GM21528 (cell line): ENCODE measurements at regions not wholly inside any gene's neighbourhood (a gene's known extent, or its start where the extent isn't known, plus 50 kb on each side); places are given as distances from the start of the nearest gene placed in this dataset.

Source experiments
- ATAC-seq: cut with Tn5 transposase; IDR thresholded peaks from one replicate; pipeline ENCODE4 v1.9.1; 2021; ENCODE audit warnings: mild to moderate bottlenecking, moderate library complexity; ENCODE audit not compliant: unreplicated experiment, low FRiP score

GRCh38 chr4:17188547-17189400 is 290.3 kb upstream of the LDB2 start:
- ATAC-seq: no peak

GRCh38 chr4:17188125-17188524 is 289.7 kb upstream of the LDB2 start:
- ATAC-seq: no peak

GRCh38 chr4:17187003-17187402 is 288.6 kb upstream of the LDB2 start:
- no peak for ATAC-seq

GRCh38 chr4:17182888-17183287 is 284.4 kb upstream of the LDB2 start:
- ATAC-seq: no peak

- no peak for ATAC-seq
Measured at GRCh38 chr4:17174751-17175150, 276.3 kb upstream of the LDB2 start.

- ATAC-seq: no peak
Measured at GRCh38 chr4:17173300-17173699, 274.9 kb upstream of the LDB2 start.

GRCh38 chr4:17170131-17170530 is 271.7 kb upstream of the LDB2 start:
- ATAC-seq: no peak

GRCh38 chr4:17169699-17170098 is 271.3 kb upstream of the LDB2 start:
- ATAC-seq: no peak

- ATAC-seq: no peak
Measured at GRCh38 chr4:17168571-17168970, 270.1 kb upstream of the LDB2 start.

- no peak for ATAC-seq
Measured at GRCh38 chr4:17166954-17167353, 268.5 kb upstream of the LDB2 start.

- ATAC-seq: no peak
Measured at GRCh38 chr4:17165286-17165685, 266.8 kb upstream of the LDB2 start.

GRCh38 chr4:17164666-17165065 is 266.2 kb upstream of the LDB2 start:
- ATAC-seq: no peak

GRCh38 chr4:17163156-17163771 is 264.8 kb upstream of the LDB2 start:
- no peak for ATAC-seq

GRCh38 chr4:17157304-17157703 is 258.9 kb upstream of the LDB2 start:
- no peak for ATAC-seq

- ATAC-seq: no peak
Measured at GRCh38 chr4:17155486-17155885, 257.0 kb upstream of the LDB2 start.

GRCh38 chr4:17153572-17153971 is 255.1 kb upstream of the LDB2 start:
- no peak for ATAC-seq

- no peak for ATAC-seq
Measured at GRCh38 chr4:17152941-17153540, 254.6 kb upstream of the LDB2 start.

- no peak for ATAC-seq
Measured at GRCh38 chr4:17142232-17142711, 243.8 kb upstream of the LDB2 start.

GRCh38 chr4:17138847-17139246 is 240.4 kb upstream of the LDB2 start:
- no peak for ATAC-seq

GRCh38 chr4:17134565-17134964 is 236.1 kb upstream of the LDB2 start:
- ATAC-seq: no peak

- no peak for ATAC-seq
Measured at GRCh38 chr4:17134100-17134499, 235.7 kb upstream of the LDB2 start.

- no peak for ATAC-seq
Measured at GRCh38 chr4:17132226-17132625, 233.8 kb upstream of the LDB2 start.
